DMS 273 (cell line): ENCODE measurements at regions not wholly inside any gene's neighbourhood (a gene's known extent, or its start where the extent isn't known, plus 50 kb on each side); places are given as distances from the start of the nearest gene placed in this dataset.

ENCODE experiments used
- DNase-seq: peaks from one replicate; lab custom pipeline; 2025; ENCODE audit not compliant: unreplicated experiment; lab: John Stamatoyannopoulos, UW

- no peak for DNase-seq
Measured at GRCh38 chr13:28548468-28548867, 53.5 kb upstream of the FLT1 start.

GRCh38 chr13:28545583-28546333, 50.8 kb upstream of the FLT1 start:
- no peak for DNase-seq
